ENCODE measurements at regions not wholly inside any gene's neighbourhood (a gene's known extent, or its start where the extent isn't known, plus 50 kb on each side); places are given as distances from the start of the nearest gene placed in this dataset.

GRCh38 chr4:126958482-126958881 lies 674.3 kb upstream of the INTU start:
- TF ChIP-seq CTCF (conservative IDR thresholded peaks at IDR 0.05; ENCODE audit: low read length): no peak
- no peak overlapping the region for H3K4me3 ChIP-seq (ENCODE audit: low read length)
- DNase-seq (ENCODE audit: low read depth): peak; percentile 23

GRCh38 chr4:126959056-126959745 lies 673.6 kb upstream of the INTU start:
- H3K4me3 ChIP-seq (ENCODE audit: low read length): no peak overlapping the region
- no peak for DNase-seq (ENCODE audit: low read depth)
- no peak for TF ChIP-seq CTCF (conservative IDR thresholded peaks at IDR 0.05; ENCODE audit: low read length)

DNA sequence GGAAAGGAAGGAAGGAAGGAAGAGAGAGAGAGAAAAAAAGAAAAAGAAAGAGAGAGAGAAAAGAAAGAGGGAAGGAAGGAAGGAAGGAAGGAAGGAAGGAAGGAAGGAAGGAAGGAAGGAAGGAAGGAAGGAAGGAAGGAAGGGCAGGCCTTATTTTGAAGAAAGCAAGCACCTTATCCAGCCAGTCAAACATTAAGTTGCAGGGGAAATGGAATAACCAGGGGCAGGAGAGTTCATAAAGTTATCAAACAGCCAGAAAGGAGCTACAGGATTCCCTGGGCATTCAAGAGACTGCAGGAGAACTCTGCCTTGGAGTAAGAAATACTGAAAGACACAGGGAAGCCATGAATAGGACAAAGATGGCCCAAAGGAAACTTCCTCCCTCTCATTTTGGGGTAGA lies 672.0 kb upstream of the INTU start:
- TF ChIP-seq CTCF (conservative IDR thresholded peaks at IDR 0.05; ENCODE audit: low read length): no peak
- no peak for DNase-seq (ENCODE audit: low read depth)
- no peak overlapping the region for H3K4me3 ChIP-seq (ENCODE audit: low read length)

- H3K4me3 ChIP-seq (ENCODE audit: low read length): no peak overlapping the region
- no peak for DNase-seq (ENCODE audit: low read depth)
- TF ChIP-seq CTCF (conservative IDR thresholded peaks at IDR 0.05; ENCODE audit: low read length): no peak
Measured at GRCh38 chr4:126961661-126962060, 671.1 kb upstream of the INTU start.

DNA sequence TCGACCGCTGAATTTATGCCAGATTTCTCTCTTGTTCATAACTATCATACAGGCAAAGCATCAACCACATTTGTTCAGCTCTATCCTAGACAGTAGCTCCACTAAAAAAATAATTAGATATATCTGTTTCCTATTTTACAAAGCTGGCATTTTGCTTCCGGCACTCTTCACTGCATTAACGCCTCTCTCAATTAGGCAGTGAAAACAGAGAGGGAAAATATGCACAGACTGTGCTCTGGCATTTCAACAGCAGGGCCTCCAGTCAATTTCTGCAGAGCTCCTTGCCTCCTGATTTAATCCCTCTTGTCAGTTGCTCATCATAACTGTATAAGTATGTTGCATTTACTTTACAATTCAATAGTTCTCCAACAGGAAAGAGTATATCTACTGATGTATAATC lies 666.9 kb upstream of the INTU start:
- DNase-seq (ENCODE audit: low read depth): no peak
- TF ChIP-seq CTCF (conservative IDR thresholded peaks at IDR 0.05; ENCODE audit: low read length): no peak
- H3K4me3 ChIP-seq (ENCODE audit: low read length): no peak overlapping the region

DNA sequence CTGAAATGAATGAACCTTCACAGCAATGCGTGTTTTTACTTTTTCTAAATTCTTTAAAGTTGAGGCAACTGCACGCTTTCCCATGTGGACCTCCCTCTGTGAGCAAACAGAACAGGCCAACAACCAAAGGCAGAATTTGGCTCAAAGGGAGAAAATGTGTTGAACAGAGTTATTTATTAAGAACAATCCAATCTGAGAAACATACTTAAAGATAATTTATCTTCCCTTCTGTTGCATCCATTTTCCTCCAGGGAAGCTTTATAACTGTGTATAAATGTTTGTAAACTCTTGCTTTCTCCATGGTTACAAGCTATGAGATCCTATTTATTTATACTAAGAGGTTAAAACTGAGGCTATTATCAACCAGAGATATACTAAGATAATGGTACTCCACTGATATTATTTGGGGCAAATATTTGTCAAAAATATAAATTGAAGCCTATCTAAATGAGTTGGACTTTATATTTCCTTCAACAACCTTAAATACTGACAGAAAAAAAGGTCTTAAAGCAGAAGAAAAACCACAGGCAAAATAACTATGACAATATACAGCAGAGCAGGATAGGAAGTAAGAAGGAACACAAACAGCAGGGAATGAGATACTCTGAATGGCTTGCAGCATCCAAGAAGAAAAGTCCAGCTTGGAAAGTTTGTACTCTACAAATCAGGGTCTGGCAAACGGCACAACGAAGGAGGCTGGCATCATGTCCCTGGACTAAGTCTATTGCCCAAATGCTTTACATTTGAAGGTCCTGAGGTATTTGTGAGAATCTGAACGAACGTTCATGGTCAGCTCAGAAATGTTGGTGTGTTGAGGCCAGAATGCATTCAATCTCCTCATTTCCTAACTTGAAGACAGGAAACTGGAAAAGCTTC lies 663.2 kb upstream of the INTU start:
- DNase-seq (ENCODE audit: low read depth): peak; percentile 42
- no peak overlapping the region for H3K4me3 ChIP-seq (ENCODE audit: low read length)
- no peak for TF ChIP-seq CTCF (conservative IDR thresholded peaks at IDR 0.05; ENCODE audit: low read length)

GRCh38 chr4:126973201-126973600 lies 659.6 kb upstream of the INTU start:
- peak; percentile 53 for DNase-seq (ENCODE audit: low read depth)
- H3K4me3 ChIP-seq (ENCODE audit: low read length): no peak overlapping the region
- TF ChIP-seq CTCF (conservative IDR thresholded peaks at IDR 0.05; ENCODE audit: low read length): no peak
